RWPE2 (cell line): ENCODE measurements at regions not wholly inside any gene's neighbourhood (a gene's known extent, or its start where the extent isn't known, plus 50 kb on each side); places are given as distances from the start of the nearest gene placed in this dataset.

Experiments
- ATAC-seq: fragments of 200-7000 bp; cut with Tn5 transposase; 3 replicates; pipeline ENCODE4 v1.9.1; 2021; ENCODE audit warnings: low read depth
- DNase-seq: peaks from one replicate; pipeline ENCODE4 v3.0.0-alpha.2; 2020; ENCODE audit warnings: low spot score
- H3K27ac ChIP-seq: fragments of 450-650 bp; 2 replicates; pipeline ENCODE4 v1.5.1; 2017; ENCODE audit warnings: mild to moderate bottlenecking; ENCODE audit not compliant: poor library complexity, severe bottlenecking
- H3K27me3 ChIP-seq: fragments of 250-450 bp; sonication (Bioruptor Pico); 2 replicates; pipeline ENCODE4 v1.5.1; 2021; ENCODE audit warnings: mild to moderate bottlenecking, moderate library complexity; ENCODE audit not compliant: insufficient read depth, poor library complexity, severe bottlenecking
- H3K36me3 ChIP-seq: fragments of 250-450 bp; sonication (Bioruptor Pico); 2 replicates; pipeline ENCODE4 v1.5.1; 2020; ENCODE audit warnings: low read depth, mild to moderate bottlenecking, moderate library complexity
- H3K4me1 ChIP-seq: fragments of 250-450 bp; sonication (Bioruptor Pico); 2 replicates; pipeline ENCODE4 v1.5.1; 2021; ENCODE audit warnings: mild to moderate bottlenecking, moderate library complexity; ENCODE audit not compliant: insufficient read depth, poor library complexity, severe bottlenecking
- H3K4me3 ChIP-seq: fragments of 250-450 bp; sonication (Bioruptor Pico); 2 replicates; pipeline ENCODE4 v1.5.1; 2021; ENCODE audit warnings: mild to moderate bottlenecking, moderate library complexity; ENCODE audit not compliant: severe bottlenecking
- H3K9me3 ChIP-seq: fragments of 250-450 bp; sonication (Bioruptor Pico); 2 replicates; pipeline ENCODE4 v1.5.1; 2021; ENCODE audit warnings: mild to moderate bottlenecking, moderate library complexity; ENCODE audit not compliant: severe bottlenecking
- TF ChIP-seq, protein P1 (sequence below): fragments of 450-650 bp; IDR thresholded peaks from one replicate; pipeline ENCODE4 v1.5.1; 2017; ENCODE audit warnings: mild to moderate bottlenecking, moderate library complexity; ENCODE audit not compliant: poor library complexity, severe bottlenecking

DNA sequence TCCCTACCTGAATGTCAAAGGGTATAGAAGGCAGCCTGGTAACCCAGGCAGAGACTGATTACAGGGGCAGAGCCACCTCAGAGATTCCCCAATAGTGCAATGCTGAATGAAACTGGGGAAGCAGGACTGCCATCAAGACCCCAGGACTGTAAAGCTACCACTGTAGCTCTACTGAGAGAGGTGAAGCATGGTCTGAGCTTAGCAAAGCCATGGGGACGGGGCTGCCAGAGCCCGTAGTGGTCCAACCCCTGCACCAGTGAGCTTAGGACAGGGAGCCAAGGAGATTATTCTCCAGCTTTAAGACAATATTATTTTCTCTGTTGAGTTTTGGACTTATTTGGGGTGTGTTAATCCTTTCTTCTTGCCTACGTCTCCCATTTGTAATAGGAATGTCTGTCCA, 679.3 kb upstream of the GRAMD2B start:
- Histone ChIP-seq H3K27me3 (no peaks in the 10 kb centered on the region), H3K4me3 (no peak overlapping the region), H3K4me1 (no peaks in the 10 kb centered on the region), H3K36me3 (no peaks in the 10 kb centered on the region), H3K27ac (no peak overlapping the region), H3K9me3 (no peaks in the 10 kb centered on the region)
- TF ChIP-seq, protein P1, sequence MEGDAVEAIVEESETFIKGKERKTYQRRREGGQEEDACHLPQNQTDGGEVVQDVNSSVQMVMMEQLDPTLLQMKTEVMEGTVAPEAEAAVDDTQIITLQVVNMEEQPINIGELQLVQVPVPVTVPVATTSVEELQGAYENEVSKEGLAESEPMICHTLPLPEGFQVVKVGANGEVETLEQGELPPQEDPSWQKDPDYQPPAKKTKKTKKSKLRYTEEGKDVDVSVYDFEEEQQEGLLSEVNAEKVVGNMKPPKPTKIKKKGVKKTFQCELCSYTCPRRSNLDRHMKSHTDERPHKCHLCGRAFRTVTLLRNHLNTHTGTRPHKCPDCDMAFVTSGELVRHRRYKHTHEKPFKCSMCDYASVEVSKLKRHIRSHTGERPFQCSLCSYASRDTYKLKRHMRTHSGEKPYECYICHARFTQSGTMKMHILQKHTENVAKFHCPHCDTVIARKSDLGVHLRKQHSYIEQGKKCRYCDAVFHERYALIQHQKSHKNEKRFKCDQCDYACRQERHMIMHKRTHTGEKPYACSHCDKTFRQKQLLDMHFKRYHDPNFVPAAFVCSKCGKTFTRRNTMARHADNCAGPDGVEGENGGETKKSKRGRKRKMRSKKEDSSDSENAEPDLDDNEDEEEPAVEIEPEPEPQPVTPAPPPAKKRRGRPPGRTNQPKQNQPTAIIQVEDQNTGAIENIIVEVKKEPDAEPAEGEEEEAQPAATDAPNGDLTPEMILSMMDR = no peak
- no peak; the same call in 2 of the 3 replicates for ATAC-seq
- DNase-seq = no peak

DNA sequence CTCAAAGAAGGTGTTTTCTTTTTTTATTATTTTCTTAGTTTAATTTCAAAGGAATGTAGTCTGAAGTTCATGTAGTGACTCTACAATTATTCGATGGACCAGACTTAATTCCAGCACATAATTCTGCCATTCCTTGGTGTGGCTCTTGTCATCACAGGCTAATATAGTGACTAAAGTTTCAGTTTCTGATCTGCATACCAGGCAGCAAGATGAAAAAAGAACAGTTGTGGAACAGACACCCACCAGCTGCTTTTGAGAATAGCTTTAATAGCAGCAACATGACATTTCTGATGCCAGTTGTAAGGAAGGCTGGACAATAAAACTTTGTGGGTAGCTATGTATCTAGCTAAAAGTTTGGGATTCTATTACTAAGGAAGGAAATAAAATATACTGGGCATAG, 676.3 kb upstream of the GRAMD2B start:
- Histone ChIP-seq H3K9me3 (no peaks in the 10 kb centered on the region), H3K27me3 (no peaks in the 10 kb centered on the region), H3K4me3 (no peak overlapping the region), H3K4me1 (peaks cover 13% of the 10 kb centered on the region), H3K27ac (no peak overlapping the region), H3K36me3 (no peaks in the 10 kb centered on the region)
- TF ChIP-seq, protein P1 = no peak
- DNase-seq (no peak), ATAC-seq (no peak)

DNA sequence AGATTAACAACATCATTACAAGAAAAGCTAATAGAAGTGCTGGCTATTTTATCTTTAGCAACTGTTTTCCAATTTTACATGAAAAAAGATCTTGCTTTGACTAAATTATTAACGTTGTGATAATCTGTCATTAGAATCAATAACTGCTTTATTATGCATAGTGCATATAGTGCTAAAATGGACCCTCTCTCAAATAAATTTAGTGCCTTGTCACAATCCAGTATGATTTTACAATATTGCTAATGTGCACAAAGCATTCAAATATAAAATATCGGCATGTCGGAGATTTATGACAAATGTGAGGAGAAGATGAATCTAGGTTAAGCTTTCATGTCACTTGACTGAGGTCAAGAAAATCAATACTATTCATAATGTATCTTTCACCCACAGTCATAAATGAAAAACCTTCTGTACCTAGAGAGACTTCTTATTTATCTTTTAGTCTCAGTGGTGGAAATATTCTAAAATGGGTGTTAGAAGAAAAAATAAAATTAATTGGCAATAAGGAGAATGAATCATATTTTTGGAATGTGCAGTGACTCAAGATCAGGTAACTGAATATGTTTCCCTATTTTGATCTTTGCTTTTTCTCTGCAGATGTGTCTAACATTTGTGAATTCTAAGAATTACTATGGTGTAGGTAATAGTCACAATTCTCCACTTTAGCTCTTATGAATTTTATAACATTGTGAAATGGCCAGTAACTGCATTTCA, 672.9 kb upstream of the GRAMD2B start:
- Histone ChIP-seq H3K4me1 (peaks cover 13% of the 10 kb centered on the region), H3K27ac (peak overlapping the region; percentile 20), H3K9me3 (no peaks in the 10 kb centered on the region), H3K4me3 (no peak overlapping the region), H3K36me3 (no peaks in the 10 kb centered on the region), H3K27me3 (no peaks in the 10 kb centered on the region)
- DNase-seq (no peak), ATAC-seq (peak; percentile 68)
- TF ChIP-seq, protein P1 = no peak

DNA sequence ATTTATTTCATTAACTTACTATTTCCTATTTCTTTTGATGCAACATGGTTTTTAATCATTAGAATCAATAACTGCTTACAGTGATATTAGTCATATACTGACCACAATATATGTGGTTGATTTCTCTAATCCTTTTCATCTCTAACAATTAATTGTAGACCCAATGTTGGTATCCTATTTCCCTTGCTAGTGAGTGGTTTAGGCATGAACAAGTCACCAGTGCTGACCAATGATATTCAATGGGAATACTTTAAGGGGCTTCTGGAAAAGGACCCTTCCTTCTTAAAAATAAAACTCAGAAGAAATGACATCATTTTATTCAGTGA, 672.4 kb upstream of the GRAMD2B start:
- TF ChIP-seq, protein P1 = no peak
- ATAC-seq = peak; percentile 83

DNA sequence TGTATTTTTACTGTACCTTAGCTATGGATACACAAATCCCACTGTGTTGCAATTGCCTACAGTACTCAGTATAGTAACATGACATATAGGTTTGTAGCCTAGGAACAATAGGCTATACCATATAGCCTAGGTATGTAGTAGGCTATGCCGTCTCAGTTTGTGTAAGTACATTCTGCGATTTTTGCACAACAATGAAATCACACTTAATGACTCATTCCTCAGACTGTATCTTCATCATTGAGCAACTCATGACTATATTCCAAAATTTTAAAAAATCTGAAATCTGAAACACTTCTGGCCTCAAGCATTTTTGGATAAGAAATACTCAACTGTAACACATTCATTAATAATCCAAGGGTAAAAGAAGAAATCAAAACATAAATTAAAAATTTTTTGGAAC, 666.8 kb upstream of the GRAMD2B start:
- Histone ChIP-seq H3K4me3 (no peak overlapping the region), H3K36me3 (no peaks in the 10 kb centered on the region), H3K4me1 (peaks cover 2% of the 10 kb centered on the region), H3K27me3 (no peaks in the 10 kb centered on the region), H3K27ac (no peak overlapping the region), H3K9me3 (no peaks in the 10 kb centered on the region)
- peak; percentile 41; the same call in 2 of the 3 replicates for ATAC-seq
- TF ChIP-seq, protein P1 = no peak
- DNase-seq = no peak

More for the DNA sequence above, 672.4 kb upstream of the GRAMD2B start:
- Histone ChIP-seq H3K9me3 (no peaks in the 10 kb centered on the region), H3K36me3 (no peaks in the 10 kb centered on the region), H3K27me3 (no peaks in the 10 kb centered on the region), H3K4me3 (no peak overlapping the region), H3K27ac (peak overlapping the region; percentile 20), H3K4me1 (peaks cover 13% of the 10 kb centered on the region)
- DNase-seq = no peak
